H1 (cell line): ENCODE measurements at regions not wholly inside any gene's neighbourhood (a gene's known extent, or its start where the extent isn't known, plus 50 kb on each side); places are given as distances from the start of the nearest gene placed in this dataset.

Experiments
- CTCF ChIA-PET: fragments of 300-600 bp; sonication (Branson Sonifier 250); formaldehyde crosslinking; loops from one replicate; lab custom pipeline; 2021; ENCODE audit not compliant: partially characterized antibody; lab: Charles Lee
- POLR2A ChIA-PET: fragments of 300-600 bp; sonication (Branson Sonifier 250); formaldehyde crosslinking; loops from one replicate; lab custom pipeline; 2021; ENCODE audit warnings: inconsistent platforms; ENCODE audit not compliant: partially characterized antibody; lab: Charles Lee
- DNase-seq, 2 experiments: peaks; one replicate each; pipeline versions ENCODE4 v3.0.0 to v3.0.0-alpha.2; 2010 to 2022; ENCODE audit warnings: low spot score in 2 of 2, low read depth in 1 of 2, mixed read lengths in 1 of 2
- FAIRE-seq: peaks from 2 replicates; lab custom pipeline; 2011; peaks lifted over from hg19 to GRCh38; lab: Jason Lieb, UNC
- H2AFZ ChIP-seq: 2 replicates; pipeline ENCODE4 v1.8.1; 2012; ENCODE audit warnings: low read length, inconsistent platforms
- H2AK5ac ChIP-seq: 2 replicates; pipeline ENCODE4 v1.6.1; 2013; ENCODE audit warnings: low read depth, low read length
- H2BK120ac ChIP-seq: replicated peaks from 2 replicates; pipeline ENCODE3; 2013; ENCODE audit warnings: low read depth, low read length, inconsistent platforms
- H2BK12ac ChIP-seq: 2 replicates; pipeline ENCODE4 v1.6.1; 2013; ENCODE audit warnings: low read depth, low read length
- H2BK15ac ChIP-seq: 2 replicates; pipeline ENCODE4 v1.6.1; 2013; ENCODE audit warnings: low read length
- H2BK20ac ChIP-seq: 2 replicates; pipeline ENCODE4 v1.6.1; 2013; ENCODE audit warnings: low read length
- H2BK5ac ChIP-seq: 2 replicates; pipeline ENCODE4 v1.6.1; 2013; ENCODE audit warnings: low read depth, low read length
- H3K14ac ChIP-seq: 2 replicates; pipeline ENCODE4 v1.6.1; 2013; ENCODE audit warnings: inconsistent platforms; ENCODE audit not compliant: insufficient read length
- H3K18ac ChIP-seq: 2 replicates; pipeline ENCODE4 v1.6.1; 2013; ENCODE audit warnings: low read length; ENCODE audit errors: extremely low read depth
- H3K23ac ChIP-seq: 2 replicates; pipeline ENCODE4 v1.6.1; 2013; ENCODE audit warnings: inconsistent platforms; ENCODE audit not compliant: insufficient read length
- H3K23me2 ChIP-seq: 2 replicates; pipeline ENCODE4 v1.6.1; 2013; ENCODE audit warnings: low read depth, low read length
- H3K27ac ChIP-seq: 2 replicates; pipeline ENCODE4 v1.6.1; 2011; ENCODE audit warnings: low read depth, low read length, inconsistent platforms
- H3K27me3 ChIP-seq, 4 experiments: replicated peaks in 1 of 4; 1 replicate in 1 of 4; 2 replicates in 3 of 4; pipeline versions ENCODE4 v1.6.1 to v1.8.1; 2011 to 2013; ENCODE audit warnings: low read length in 3 of 4, mild to moderate bottlenecking in 3 of 4, inconsistent platforms in 2 of 4, mixed read lengths in 2 of 4, moderate library complexity in 1 of 4; ENCODE audit not compliant: control insufficient read depth in 3 of 4, insufficient read depth in 3 of 4; ENCODE audit errors: extremely low read depth in 1 of 4
- H3K36me3 ChIP-seq, 4 experiments: 2 replicates each; pipeline versions ENCODE4 v1.6.1 to v1.8.1; 2011 to 2013; ENCODE audit warnings: mild to moderate bottlenecking in 4 of 4, low read length in 3 of 4, moderate library complexity in 2 of 4, control low read depth in 1 of 4, inconsistent platforms in 1 of 4; ENCODE audit not compliant: insufficient read depth in 4 of 4, control insufficient read depth in 2 of 4
- H3K4ac ChIP-seq: replicated peaks from 2 replicates; pipeline ENCODE3; 2013; ENCODE audit warnings: low read length, low read depth, mixed read lengths, inconsistent platforms; ENCODE audit not compliant: insufficient read length
- H3K4me1 ChIP-seq, 4 experiments: replicated peaks in 1 of 4; 1 replicate in 1 of 4; 2 replicates in 3 of 4; pipeline versions ENCODE4 v1.6.1 to v1.8.1; 2011 to 2013; ENCODE audit warnings: low read length in 3 of 4, inconsistent platforms in 2 of 4, mixed read lengths in 1 of 4; ENCODE audit not compliant: insufficient read depth in 4 of 4, control insufficient read depth in 3 of 4
- H3K4me2 ChIP-seq, 2 experiments: 2 replicates each; pipeline versions ENCODE4 v1.6.1 to v1.8.1; 2011 to 2013; ENCODE audit warnings: low read depth in 2 of 2, low read length in 2 of 2, control low read depth in 1 of 2, inconsistent platforms in 1 of 2, mild to moderate bottlenecking in 1 of 2; ENCODE audit not compliant: insufficient read depth in 1 of 2
- H3K4me3 ChIP-seq, 4 experiments: fragments of 200-600, 300-600 bp in 1 of 4; sonication (generic), shearing (Covaris generic), sonication (Bioruptor Twin) in 1 of 4; 2 replicates each; pipeline versions ENCODE4 v1.5.1 to v1.8.1; 2011 to 2016; ENCODE audit warnings: low read length in 4 of 4, low read depth in 3 of 4, control low read depth in 2 of 4, inconsistent platforms in 2 of 4, mild to moderate bottlenecking in 2 of 4, mixed read lengths in 1 of 4, moderate library complexity in 1 of 4; ENCODE audit not compliant: insufficient read depth in 2 of 4; ENCODE audit errors: extremely low read depth in 1 of 4
- H3K56ac ChIP-seq: replicated peaks from 2 replicates; pipeline ENCODE3; 2013; ENCODE audit warnings: low read depth, mild to moderate bottlenecking, mixed read lengths, low read length, inconsistent platforms; ENCODE audit not compliant: insufficient read length
- H3K79me1 ChIP-seq: 2 replicates; pipeline ENCODE4 v1.6.1; 2013; ENCODE audit warnings: low read depth, low read length, control low read depth
- H3K79me2 ChIP-seq, 2 experiments: 2 replicates each; pipeline versions ENCODE4 v1.6.1 to v1.8.1; 2012 to 2013; ENCODE audit warnings: low read length in 2 of 2, mild to moderate bottlenecking in 2 of 2, inconsistent platforms in 1 of 2; ENCODE audit not compliant: insufficient read depth in 2 of 2, control insufficient read depth in 1 of 2
- H3K9ac ChIP-seq, 4 experiments: replicated peaks in 1 of 4; 1 replicate in 1 of 4; 2 replicates in 3 of 4; pipeline versions ENCODE4 v1.6.1 to v1.8.1; 2011 to 2013; ENCODE audit warnings: low read depth in 3 of 4, low read length in 3 of 4, control low read depth in 2 of 4, mild to moderate bottlenecking in 2 of 4, moderate library complexity in 2 of 4, inconsistent platforms in 1 of 4; ENCODE audit errors: extremely low read depth in 1 of 4
- H3K9me3 ChIP-seq, 2 experiments: 2 replicates each; pipeline versions ENCODE4 v1.6.1 to v1.8.1; 2012 to 2013; ENCODE audit warnings: mild to moderate bottlenecking in 2 of 2, moderate library complexity in 2 of 2, control low read depth in 1 of 2, inconsistent platforms in 1 of 2, low read depth in 1 of 2, low read length in 1 of 2, mixed read lengths in 1 of 2; ENCODE audit not compliant: insufficient read depth in 2 of 2
- H4K20me1 ChIP-seq, 2 experiments: replicated peaks in 1 of 2; 2 replicates each; pipeline versions ENCODE3 to v1.8.1; 2011 to 2013; ENCODE audit warnings: inconsistent platforms in 2 of 2, low read length in 2 of 2, mild to moderate bottlenecking in 1 of 2; ENCODE audit not compliant: insufficient read depth in 2 of 2, control insufficient read depth in 1 of 2
- H4K5ac ChIP-seq: 2 replicates; pipeline ENCODE4 v1.6.1; 2013; ENCODE audit warnings: low read length, low read depth, mixed read lengths, inconsistent platforms; ENCODE audit not compliant: insufficient read length
- H4K8ac ChIP-seq: 2 replicates; pipeline ENCODE4 v1.8.0; 2013; ENCODE audit warnings: mild to moderate bottlenecking, moderate library complexity, low read length, inconsistent platforms; ENCODE audit not compliant: insufficient read depth; ENCODE audit errors: extremely low read depth
- H4K91ac ChIP-seq: replicated peaks from 2 replicates; pipeline ENCODE3; 2013; ENCODE audit warnings: low read length, mixed read lengths, inconsistent platforms; ENCODE audit not compliant: insufficient read length
- ASH2L ChIP-seq: fragments of 200-600, 300-600 bp; sonication (generic); IDR thresholded peaks from one replicate; pipeline ENCODE4 v1.7.1; 2017; ENCODE audit warnings: low read length
- BCL11A ChIP-seq, 2 experiments: IDR thresholded peaks; one replicate each; pipeline ENCODE4 v1.6.1; 2011; ENCODE audit warnings: low read depth in 2 of 2, low read length in 2 of 2, mild to moderate bottlenecking in 2 of 2
- CHD1 ChIP-seq: IDR thresholded peaks from 2 replicates; pipeline ENCODE4 v1.6.1; 2012; ENCODE audit warnings: low read depth, low read length, improper control_type of control experiment
- EP300 ChIP-seq, 2 experiments: IDR thresholded peaks; 1 replicate in 1 of 2; 2 replicates in 1 of 2; pipeline ENCODE4 v1.6.1; 2011 to 2012; ENCODE audit warnings: low read depth in 2 of 2, low read length in 2 of 2, mild to moderate bottlenecking in 2 of 2, borderline replicate concordance in 1 of 2, inconsistent platforms in 1 of 2, moderate library complexity in 1 of 2
- EZH2 ChIP-seq: fragments of 200-600 bp; sonication (generic); IDR thresholded peaks from 2 replicates; pipeline ENCODE4 v1.7.1; 2012; ENCODE audit warnings: low read depth, mild to moderate bottlenecking, moderate library complexity, low read length, inconsistent platforms; ENCODE audit not compliant: severe bottlenecking
- HDAC6 ChIP-seq: IDR thresholded peaks from one replicate; pipeline ENCODE4 v1.7.1; 2012; ENCODE audit warnings: low read depth, mild to moderate bottlenecking, inconsistent platforms, low read length, moderate library complexity
- JUN ChIP-seq: IDR thresholded peaks from 2 replicates; pipeline ENCODE4 v1.6.1; 2011; ENCODE audit warnings: low read depth, mild to moderate bottlenecking, improper control_type of control experiment, low read length
- KDM4A ChIP-seq: IDR thresholded peaks from one replicate; pipeline ENCODE4 v1.7.1; 2012; ENCODE audit warnings: low read depth, mild to moderate bottlenecking, moderate library complexity, low read length, inconsistent platforms; ENCODE audit not compliant: severe bottlenecking
- NANOG ChIP-seq: IDR thresholded peaks from 2 replicates; pipeline ENCODE4 v1.6.1; 2011; ENCODE audit warnings: low read length, low read depth, mild to moderate bottlenecking, inconsistent platforms; ENCODE audit not compliant: insufficient read depth, poor library complexity, severe bottlenecking
- NRF1 ChIP-seq: IDR thresholded peaks from 2 replicates; pipeline ENCODE4 v1.6.1; 2011; ENCODE audit warnings: mild to moderate bottlenecking, low read depth, low read length, improper control_type of control experiment
- RXRA ChIP-seq: IDR thresholded peaks from 2 replicates; pipeline ENCODE4 v1.6.1; 2011; ENCODE audit warnings: low read depth, mild to moderate bottlenecking, low read length, moderate library complexity; ENCODE audit not compliant: insufficient read depth
- TAF1 ChIP-seq: IDR thresholded peaks from 2 replicates; pipeline ENCODE4 v1.6.1; 2011; ENCODE audit warnings: mild to moderate bottlenecking, low read depth, low read length
- WGBS, 2 experiments: shearing (Covaris generic) in 1 of 2; methylation state at CpG; one replicate each; pipeline versions ENCODE4 v1.1.6 to v1.1.7; 2013 to 2015; ENCODE audit warnings: low lambda C conversion rate in 2 of 2, mixed read lengths in 2 of 2, inconsistent platforms in 1 of 2, low coverage in 1 of 2, missing lambda C conversion rate in 1 of 2; ENCODE audit not compliant: insufficient replicate concordance in 2 of 2, insufficient coverage in 1 of 2, insufficient read length in 1 of 2; ENCODE audit errors: extremely low coverage in 1 of 2, missing lambda C conversion rate in 1 of 2; 5-methylcytosine and 5-hydroxymethylcytosine counted together

- no peak overlapping the region for H3K4me3 ChIP-seq
- 86% methylated on average over 3 of the region's 3 CpGs; no CpG with 5 or more reads in 1 of the 2 experiments for WGBS, 2 experiments
- POLR2A ChIA-PET: no interaction called here
Observed at GRCh38 chr4:180937083-180937482, 1306.1 kb upstream of the TENM3 start.

More at GRCh38 chr4:180937083-180937482, 1306.1 kb upstream of the TENM3 start:
- no peak for TF ChIP-seq EP300 (IDR thresholded peaks at IDR 0.05; ENCODE audit: borderline replicate concordance in 1 of 2, low read depth in 2 of 2, low read length in 2 of 2)
- no peak for TF ChIP-seq RXRA
- TF ChIP-seq JUN: no peak
- no peak for TF ChIP-seq BCL11A (IDR thresholded peaks at IDR 0.05; ENCODE audit: low read depth in 2 of 2, low read length in 2 of 2)
- TF ChIP-seq KDM4A: no peak
- no peak for TF ChIP-seq HDAC6
- TF ChIP-seq CHD1: no peak
- TF ChIP-seq NANOG: no peak
- no peak for TF ChIP-seq EZH2
- TF ChIP-seq ASH2L: no peak
- TF ChIP-seq NRF1: no peak
- TF ChIP-seq TAF1: no peak
- TF ChIP-seq, all 59 proteins: peak for 0
- no peaks in the 10 kb centered on the region for H4K20me1 ChIP-seq
- no peak for FAIRE-seq
- no peaks in the 10 kb centered on the region for H3K79me1 ChIP-seq
- no peak overlapping the region for H2BK120ac ChIP-seq
- H3K79me2 ChIP-seq: no peaks in the 10 kb centered on the region
- no peak overlapping the region for H2BK5ac ChIP-seq
- H2BK15ac ChIP-seq: no peak overlapping the region
- no peak overlapping the region for H3K4me2 ChIP-seq
- no peak overlapping the region for H4K8ac ChIP-seq
- no peak overlapping the region for H3K23ac ChIP-seq
- no peak overlapping the region for H4K5ac ChIP-seq
- no peaks in the 10 kb centered on the region for H3K9me3 ChIP-seq
- no peak overlapping the region for H2AFZ ChIP-seq
- H2AK5ac ChIP-seq: no peak overlapping the region
- H4K91ac ChIP-seq: no peak overlapping the region
- no peak for DNase-seq
- no peak overlapping the region for H3K14ac ChIP-seq
- H3K36me3 ChIP-seq: no peaks in the 10 kb centered on the region
- no peak overlapping the region for H3K9ac ChIP-seq
- no peaks in the 10 kb centered on the region for H3K27me3 ChIP-seq
- no peak overlapping the region for H2BK12ac ChIP-seq
- H3K27ac ChIP-seq: no peak overlapping the region
- H3K23me2 ChIP-seq: 0 out of 2 replicates have a peak, but pooled peaks cover 1% of the 10 kb centered on the region
- no peak overlapping the region for H2BK20ac ChIP-seq
- H3K4me1 ChIP-seq: no peaks in the 10 kb centered on the region
- no peak overlapping the region for H3K4ac ChIP-seq
- H3K56ac ChIP-seq: no peak overlapping the region
- no peak overlapping the region for H3K18ac ChIP-seq
- CTCF ChIA-PET: interaction anchor here (0.8 to 1.6 kb wide), 3 partner anchors 10 to 28 kb away, joined by 3 to 5 read pairs (median 4); no protein-coding TSS in a partner anchor
